ENCODE measurements at regions not wholly inside any gene's neighbourhood (a gene's known extent, or its start where the extent isn't known, plus 50 kb on each side); places are given as distances from the start of the nearest gene placed in this dataset.

- no peaks in the 10 kb centered on the region for H3K27me3 Mint-ChIP-seq
- no peak overlapping the region for H3K27ac Mint-ChIP-seq
- intact Hi-C loops (cut with micrococcal nuclease), result no loop called here
- H3K36me3 Mint-ChIP-seq (ENCODE audit: low read depth), result no peaks in the 10 kb centered on the region
- no peaks in the 10 kb centered on the region for H3K4me1 Mint-ChIP-seq (ENCODE audit: low read depth)
- no peak overlapping the region for H3K4me3 Mint-ChIP-seq
- H3K9me3 Mint-ChIP-seq, result no peaks in the 10 kb centered on the region
Measured at GRCh38 chr18:51519571-51519970, 322.1 kb upstream of the MEX3C start.

GRCh38 chr18:51520676-51521180, 323.2 kb upstream of the MEX3C start:
- no peaks in the 10 kb centered on the region for H3K36me3 Mint-ChIP-seq (ENCODE audit: low read depth)
- no peak overlapping the region for H3K4me3 Mint-ChIP-seq
- H3K9me3 Mint-ChIP-seq, result no peaks in the 10 kb centered on the region
- intact Hi-C loops (cut with micrococcal nuclease), result no loop called here
- H3K27me3 Mint-ChIP-seq, result no peaks in the 10 kb centered on the region
- no peaks in the 10 kb centered on the region for H3K4me1 Mint-ChIP-seq (ENCODE audit: low read depth)
- H3K27ac Mint-ChIP-seq, result no peak overlapping the region

- Mint-ChIP-seq H3K4me1 (ENCODE audit: low read depth) (no peaks in the 10 kb centered on the region), H3K27me3 (no peaks in the 10 kb centered on the region), H3K4me3 (no peak overlapping the region), H3K9me3 (no peaks in the 10 kb centered on the region), H3K27ac (no peak overlapping the region), H3K36me3 (ENCODE audit: low read depth) (no peaks in the 10 kb centered on the region)
- intact Hi-C loops (cut with micrococcal nuclease), result no loop called here
Measured at GRCh38 chr18:51522338-51522737, 324.9 kb upstream of the MEX3C start.

- no peaks in the 10 kb centered on the region for H3K27me3 Mint-ChIP-seq
- no peaks in the 10 kb centered on the region for H3K9me3 Mint-ChIP-seq
- no peaks in the 10 kb centered on the region for H3K4me1 Mint-ChIP-seq (ENCODE audit: low read depth)
- no peaks in the 10 kb centered on the region for H3K36me3 Mint-ChIP-seq (ENCODE audit: low read depth)
- intact Hi-C loops (cut with micrococcal nuclease), result no loop called here
- H3K27ac Mint-ChIP-seq, result no peak overlapping the region
- H3K4me3 Mint-ChIP-seq, result no peak overlapping the region
Measured at GRCh38 chr18:51522821-51523220, 325.3 kb upstream of the MEX3C start.

- Mint-ChIP-seq H3K4me3 (no peak overlapping the region), H3K27ac (no peak overlapping the region), H3K9me3 (no peaks in the 10 kb centered on the region), H3K27me3 (no peaks in the 10 kb centered on the region), H3K4me1 (ENCODE audit: low read depth) (no peaks in the 10 kb centered on the region), H3K36me3 (ENCODE audit: low read depth) (no peaks in the 10 kb centered on the region)
- intact Hi-C loops (cut with micrococcal nuclease), result no loop called here
Measured at GRCh38 chr18:51523671-51524070, 326.2 kb upstream of the MEX3C start.

- no peaks in the 10 kb centered on the region for H3K4me1 Mint-ChIP-seq (ENCODE audit: low read depth)
- no peaks in the 10 kb centered on the region for H3K27me3 Mint-ChIP-seq
- H3K9me3 Mint-ChIP-seq, result no peaks in the 10 kb centered on the region
Measured at GRCh38 chr18:51525453-51526225, 328.2 kb upstream of the MEX3C start.

GRCh38 chr18:51527826-51528225, 330.3 kb upstream of the MEX3C start:
- H3K4me1 Mint-ChIP-seq (ENCODE audit: low read depth), result no peaks in the 10 kb centered on the region
- intact Hi-C loops (cut with micrococcal nuclease), result no loop called here
- no peaks in the 10 kb centered on the region for H3K9me3 Mint-ChIP-seq
- H3K4me3 Mint-ChIP-seq, result no peak overlapping the region
- no peaks in the 10 kb centered on the region for H3K36me3 Mint-ChIP-seq (ENCODE audit: low read depth)
- no peak overlapping the region for H3K27ac Mint-ChIP-seq
- H3K27me3 Mint-ChIP-seq, result no peaks in the 10 kb centered on the region

More at GRCh38 chr18:51525453-51526225, 328.2 kb upstream of the MEX3C start:
- intact Hi-C loops (cut with micrococcal nuclease), result no loop called here
- no peaks in the 10 kb centered on the region for H3K36me3 Mint-ChIP-seq (ENCODE audit: low read depth)
- H3K27ac Mint-ChIP-seq, result no peak overlapping the region
- no peak overlapping the region for H3K4me3 Mint-ChIP-seq

- Mint-ChIP-seq H3K9me3 (no peaks in the 10 kb centered on the region), H3K4me3 (no peak overlapping the region), H3K4me1 (ENCODE audit: low read depth) (no peaks in the 10 kb centered on the region), H3K36me3 (ENCODE audit: low read depth) (no peaks in the 10 kb centered on the region), H3K27ac (no peak overlapping the region), H3K27me3 (no peaks in the 10 kb centered on the region)
- intact Hi-C loops (cut with micrococcal nuclease), result no loop called here
Measured at GRCh38 chr18:51531501-51531900, 334.0 kb upstream of the MEX3C start.

GRCh38 chr18:51537487-51537886, 340.0 kb upstream of the MEX3C start:
- H3K27ac Mint-ChIP-seq, result no peak overlapping the region

GRCh38 chr18:51540562-51540961, 343.1 kb upstream of the MEX3C start:
- Mint-ChIP-seq H3K4me1 (ENCODE audit: low read depth) (no peaks in the 10 kb centered on the region), H3K36me3 (ENCODE audit: low read depth) (no peaks in the 10 kb centered on the region), H3K4me3 (no peak overlapping the region), H3K9me3 (no peaks in the 10 kb centered on the region), H3K27me3 (no peaks in the 10 kb centered on the region), H3K27ac (no peak overlapping the region)
- intact Hi-C loops (cut with micrococcal nuclease), result no loop called here

More at GRCh38 chr18:51537487-51537886, 340.0 kb upstream of the MEX3C start:
- Mint-ChIP-seq H3K4me1 (ENCODE audit: low read depth) (no peaks in the 10 kb centered on the region), H3K9me3 (no peaks in the 10 kb centered on the region), H3K27me3 (no peaks in the 10 kb centered on the region), H3K36me3 (ENCODE audit: low read depth) (no peaks in the 10 kb centered on the region), H3K4me3 (no peak overlapping the region)
- intact Hi-C loops (cut with micrococcal nuclease), result no loop called here

- Mint-ChIP-seq H3K36me3 (ENCODE audit: low read depth) (no peaks in the 10 kb centered on the region), H3K4me3 (no peak overlapping the region), H3K4me1 (ENCODE audit: low read depth) (no peaks in the 10 kb centered on the region), H3K9me3 (no peaks in the 10 kb centered on the region), H3K27me3 (no peaks in the 10 kb centered on the region), H3K27ac (no peak overlapping the region)
- intact Hi-C loops (cut with micrococcal nuclease), result no loop called here
Measured at GRCh38 chr18:51541230-51541629, 343.7 kb upstream of the MEX3C start.

- Mint-ChIP-seq H3K27ac (no peak overlapping the region), H3K4me1 (ENCODE audit: low read depth) (no peaks in the 10 kb centered on the region), H3K9me3 (no peaks in the 10 kb centered on the region), H3K27me3 (no peaks in the 10 kb centered on the region), H3K4me3 (no peak overlapping the region), H3K36me3 (ENCODE audit: low read depth) (no peaks in the 10 kb centered on the region)
- intact Hi-C loops (cut with micrococcal nuclease), result no loop called here
Measured at GRCh38 chr18:51543658-51544155, 346.2 kb upstream of the MEX3C start.

- intact Hi-C loops (cut with micrococcal nuclease), result no loop called here
- H3K36me3 Mint-ChIP-seq (ENCODE audit: low read depth), result no peaks in the 10 kb centered on the region
- no peak overlapping the region for H3K4me3 Mint-ChIP-seq
- H3K27ac Mint-ChIP-seq, result no peak overlapping the region
- H3K4me1 Mint-ChIP-seq (ENCODE audit: low read depth), result no peaks in the 10 kb centered on the region
- H3K9me3 Mint-ChIP-seq, result no peaks in the 10 kb centered on the region
- H3K27me3 Mint-ChIP-seq, result no peaks in the 10 kb centered on the region
Measured at GRCh38 chr18:51545446-51545845, 348.0 kb upstream of the MEX3C start.

- H3K4me3 Mint-ChIP-seq, result no peak overlapping the region
- intact Hi-C loops (cut with micrococcal nuclease), result no loop called here
- no peaks in the 10 kb centered on the region for H3K36me3 Mint-ChIP-seq (ENCODE audit: low read depth)
- no peak overlapping the region for H3K27ac Mint-ChIP-seq
- no peaks in the 10 kb centered on the region for H3K27me3 Mint-ChIP-seq
- H3K4me1 Mint-ChIP-seq (ENCODE audit: low read depth), result no peaks in the 10 kb centered on the region
- peaks cover 1% of the 10 kb centered on the region for H3K9me3 Mint-ChIP-seq
Measured at GRCh38 chr18:51559198-51559901, 361.9 kb upstream of the MEX3C start.
